Right hindlimb (tissue), 1 donor: ENCODE measurements at regions not wholly inside any gene's neighbourhood (a gene's known extent, or its start where the extent isn't known, plus 50 kb on each side); places are given as distances from the start of the nearest gene placed in this dataset.

Experiments used
- DNase-seq: peaks from one replicate; pipeline ENCODE4 v3.0.0-alpha.2; 2018

GRCh38 chr2:186187854-186188253, 298.2 kb upstream of the ZC3H15 start:
- DNase-seq, result no peak

GRCh38 chr2:186189816-186190215, 296.2 kb upstream of the ZC3H15 start:
- DNase-seq, result no peak

DNA sequence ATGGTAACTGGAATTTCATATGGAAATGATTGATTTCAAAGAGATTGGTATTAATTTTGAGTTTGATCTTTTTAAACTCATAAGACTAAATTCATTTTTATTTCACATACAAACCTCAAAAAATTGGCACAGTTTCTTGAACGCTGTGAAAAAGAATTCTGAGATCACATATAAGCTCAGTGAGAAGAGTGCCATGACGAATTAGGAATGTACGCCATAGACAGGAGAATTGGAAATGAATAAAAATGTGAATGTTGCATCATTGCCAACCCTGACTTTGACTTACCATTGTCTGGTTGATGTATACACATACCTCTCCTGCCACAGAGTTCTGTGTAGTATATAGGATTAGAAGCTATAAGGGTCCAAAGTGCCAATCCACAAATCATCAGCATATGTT, 290.4 kb upstream of the ZC3H15 start:
- DNase-seq, result peak; percentile 30

- DNase-seq, result no peak
These were observed 288.1 kb upstream of the ZC3H15 start for GRCh38 chr2:186197955-186198354.

GRCh38 chr2:186199029-186199428, 287.0 kb upstream of the ZC3H15 start:
- no peak for DNase-seq

DNA sequence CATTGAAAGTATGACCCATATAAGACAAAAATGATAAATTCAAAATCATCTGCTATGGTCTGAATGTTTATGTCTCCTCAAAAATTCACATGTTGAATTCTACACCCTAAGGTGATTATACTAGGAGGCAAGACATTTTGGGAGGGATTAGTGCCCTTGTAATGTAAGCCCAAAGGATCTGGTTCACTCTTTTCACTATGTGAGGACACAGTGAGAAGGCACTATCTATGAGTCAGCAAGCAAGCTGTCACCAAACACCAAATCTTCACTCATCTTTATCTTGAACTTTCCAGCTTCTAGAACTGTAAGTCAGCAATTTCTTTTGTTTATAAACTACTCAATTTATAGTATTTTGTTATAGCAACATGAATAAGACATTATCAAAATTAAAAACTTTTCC, 284.7 kb upstream of the ZC3H15 start:
- no peak for DNase-seq

DNA sequence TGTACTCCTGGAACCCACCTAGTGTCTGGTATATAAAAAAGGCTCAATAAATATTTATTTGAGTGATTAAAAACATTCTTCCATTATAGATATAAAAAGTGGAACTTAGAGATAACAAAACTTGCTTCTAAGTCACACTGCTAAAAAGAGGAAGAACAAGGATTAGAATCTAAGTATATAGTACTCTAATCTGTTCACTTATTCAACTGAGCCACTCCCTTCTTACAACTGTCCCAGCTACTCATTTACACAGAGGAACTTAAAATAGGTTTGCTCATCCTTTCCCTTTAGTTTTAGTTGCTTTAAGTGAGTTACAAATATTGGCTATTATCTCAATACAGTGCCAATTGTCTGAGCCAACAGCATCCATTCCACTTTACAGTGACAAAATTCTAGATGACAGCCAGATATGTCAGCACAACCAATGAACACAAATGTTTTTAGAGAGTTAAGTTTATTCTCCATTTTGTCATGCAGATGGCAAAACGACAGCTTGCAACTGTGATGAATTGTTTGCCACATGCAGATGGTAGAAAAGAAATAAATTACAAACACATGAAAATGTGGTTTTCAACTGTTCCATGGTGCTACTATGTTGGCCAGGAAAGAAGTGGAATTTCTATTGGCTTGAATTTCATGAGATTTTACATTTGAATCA, 280.7 kb upstream of the ZC3H15 start:
- peak; percentile 25 for DNase-seq

GRCh38 chr2:186209532-186209931, 276.5 kb upstream of the ZC3H15 start:
- no peak for DNase-seq

DNA sequence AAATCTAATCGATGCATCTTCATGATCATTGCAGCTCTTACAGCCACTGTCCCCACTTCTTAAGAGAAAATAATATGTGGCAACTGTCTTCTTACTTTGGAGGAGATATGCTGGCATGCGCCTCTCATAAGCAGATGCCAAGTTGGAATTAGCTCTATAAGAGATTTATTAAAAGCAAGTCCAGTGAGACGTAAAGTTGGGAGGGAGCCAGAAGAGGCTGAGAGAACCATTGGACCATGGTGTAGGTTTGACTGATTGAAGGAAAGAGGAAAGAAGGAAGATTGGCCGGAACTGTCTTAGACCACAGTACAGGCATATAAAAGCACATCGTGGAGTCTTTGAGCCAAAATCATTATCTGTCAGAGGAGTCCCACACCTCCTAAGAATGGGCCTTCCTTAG, 265.7 kb upstream of the ZC3H15 start:
- no peak for DNase-seq

GRCh38 chr2:186229265-186229664, 256.8 kb upstream of the ZC3H15 start:
- no peak for DNase-seq

- no peak for DNase-seq
These were observed 244.2 kb upstream of the ZC3H15 start for GRCh38 chr2:186241874-186242273.

DNA sequence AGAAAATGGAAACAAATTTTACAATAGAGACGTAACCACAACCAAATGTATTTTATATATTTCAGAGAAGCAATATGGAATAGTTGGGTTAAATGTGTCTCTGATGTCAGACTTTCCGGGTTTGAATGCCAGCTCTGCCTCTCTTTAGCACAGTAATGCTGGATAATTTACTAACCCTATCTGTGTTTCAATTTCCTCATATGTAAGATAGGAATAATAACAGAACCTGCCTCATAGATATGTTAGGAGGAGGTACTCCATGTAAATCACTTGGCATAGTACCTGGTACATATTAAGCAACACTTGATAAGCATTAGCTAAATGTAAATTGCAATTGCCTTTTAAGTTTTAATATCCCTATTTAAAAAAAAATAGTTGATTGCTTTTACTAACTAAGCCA, 231.3 kb upstream of the ZC3H15 start:
- DNase-seq, result no peak

- DNase-seq, result no peak
These were observed 230.2 kb upstream of the ZC3H15 start for GRCh38 chr2:186255823-186256222.

- DNase-seq, result no peak
These were observed 229.5 kb upstream of the ZC3H15 start for GRCh38 chr2:186256540-186256939.

DNA sequence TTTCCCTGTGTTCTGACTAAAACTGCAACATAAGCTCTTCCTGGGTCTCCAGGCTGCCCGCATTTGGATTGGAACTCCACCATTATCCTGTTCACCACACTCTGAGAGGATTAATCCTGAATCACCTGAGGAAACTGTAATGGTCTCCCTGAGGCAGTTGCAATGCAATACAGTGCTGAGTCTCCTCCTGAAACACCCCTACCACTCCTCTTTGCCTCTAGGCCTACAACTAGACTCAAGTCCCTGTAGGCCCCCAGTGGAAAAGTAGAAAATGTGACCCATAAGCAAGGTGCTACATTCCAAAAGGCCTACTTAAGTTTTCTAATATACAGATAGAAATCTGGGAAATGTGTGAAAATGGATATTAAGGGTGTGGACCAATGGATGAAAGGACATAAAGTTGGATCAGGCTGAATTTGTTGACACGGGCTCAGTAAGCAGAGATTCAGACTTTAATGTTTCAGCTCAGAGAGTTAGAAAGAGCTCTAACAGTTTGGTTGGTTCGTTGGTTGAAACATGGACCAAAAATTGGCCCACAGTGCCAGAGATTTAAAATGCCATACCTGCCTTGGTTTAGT, 222.3 kb upstream of the ZC3H15 start:
- DNase-seq, result no peak

- DNase-seq, result no peak
These were observed 216.5 kb upstream of the ZC3H15 start for GRCh38 chr2:186269536-186269935.

DNA sequence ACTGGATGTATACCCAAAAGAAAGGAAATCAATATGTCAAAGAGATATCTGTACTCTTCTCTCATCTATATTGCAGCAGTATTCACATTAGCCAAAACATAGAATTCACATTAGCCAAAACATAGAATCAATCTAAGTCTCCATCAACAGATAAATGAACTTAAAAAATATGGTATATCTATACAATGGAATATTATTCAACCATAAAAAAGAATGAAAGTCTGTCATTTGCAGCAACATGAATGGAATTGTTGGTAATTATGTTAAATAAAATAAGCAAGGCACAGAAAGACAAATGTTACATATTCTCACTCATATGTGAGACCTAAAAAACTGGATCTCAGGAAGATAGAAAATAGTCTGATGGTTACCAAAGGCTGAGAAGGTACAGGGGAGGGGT, 212.1 kb upstream of the ZC3H15 start:
- no peak for DNase-seq

GRCh38 chr2:186274936-186275575, 211.0 kb upstream of the ZC3H15 start:
- DNase-seq, result no peak

GRCh38 chr2:186276909-186277308, 209.2 kb upstream of the ZC3H15 start:
- DNase-seq, result no peak

DNA sequence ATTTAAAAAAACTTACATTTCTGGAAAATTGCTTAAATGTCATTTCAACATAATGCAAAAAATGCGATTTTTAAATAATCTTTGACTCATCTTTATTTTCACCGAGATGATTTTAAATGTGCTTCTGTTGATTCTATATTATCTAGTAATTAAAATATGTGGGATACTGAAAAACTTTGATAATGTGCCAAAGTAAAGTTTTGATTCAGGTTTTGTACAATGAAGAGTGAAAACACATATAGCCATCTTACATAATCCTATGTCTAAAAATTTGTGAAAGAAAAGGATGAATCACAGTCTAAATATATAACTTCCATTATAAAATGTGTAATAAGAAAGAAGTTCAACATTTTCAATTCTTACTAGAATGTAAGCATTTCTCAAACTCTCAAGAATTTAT, 204.3 kb upstream of the ZC3H15 start:
- DNase-seq, result no peak

DNA sequence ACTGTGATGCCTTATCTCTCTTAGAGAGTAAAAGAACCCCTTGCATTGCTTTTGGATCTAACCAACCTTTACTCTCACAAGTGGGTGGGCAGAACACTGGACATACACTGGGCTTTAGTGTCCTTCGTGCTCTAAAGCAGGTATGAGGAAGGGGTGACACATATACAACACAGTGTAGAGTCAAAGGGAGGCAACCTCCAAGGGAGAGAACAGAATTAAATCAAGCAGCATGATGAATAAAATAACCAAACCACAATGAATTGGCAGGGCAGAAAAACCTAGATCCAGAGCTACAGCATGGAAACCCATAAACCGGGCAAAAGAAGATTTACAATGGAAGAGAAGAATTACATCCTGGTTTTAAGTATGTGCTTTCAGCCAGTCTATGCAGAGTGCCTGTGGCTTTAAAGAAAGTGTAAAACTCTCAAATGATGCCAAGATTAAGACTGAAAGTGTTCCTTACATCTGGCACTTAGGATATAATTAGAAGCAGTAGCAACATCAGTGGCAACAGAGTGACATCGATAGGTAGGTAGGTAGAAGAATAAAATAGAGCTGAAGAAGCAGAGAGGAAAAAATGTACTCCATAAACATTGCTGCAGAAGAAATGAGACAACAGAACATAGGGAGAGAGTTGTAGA, 191.7 kb upstream of the ZC3H15 start:
- no peak for DNase-seq

- DNase-seq, result no peak
These were observed 186.4 kb upstream of the ZC3H15 start for GRCh38 chr2:186299610-186300009.

GRCh38 chr2:186302263-186302662, 183.8 kb upstream of the ZC3H15 start:
- no peak for DNase-seq

DNA sequence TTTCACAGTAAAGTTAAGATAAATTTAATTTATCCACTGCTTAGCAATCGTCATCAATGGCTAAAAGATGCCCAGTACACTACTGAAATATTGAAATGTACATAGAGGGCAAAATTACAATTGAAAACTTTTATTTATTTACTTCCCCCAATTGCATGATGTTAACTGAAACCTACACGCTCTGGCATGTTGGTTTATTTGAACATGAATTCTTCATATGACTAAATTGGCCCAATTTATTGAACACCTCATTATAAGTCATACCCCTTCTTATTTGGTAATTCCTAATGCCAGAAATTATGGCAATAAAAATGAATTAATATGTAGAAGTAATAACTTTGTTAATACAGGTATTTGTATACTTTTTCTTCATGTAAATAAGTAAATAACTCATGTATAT, 183.0 kb upstream of the ZC3H15 start:
- DNase-seq, result no peak
